ENCODE measurements at regions not wholly inside any gene's neighbourhood (a gene's known extent, or its start where the extent isn't known, plus 50 kb on each side); places are given as distances from the start of the nearest gene placed in this dataset.

DNA sequence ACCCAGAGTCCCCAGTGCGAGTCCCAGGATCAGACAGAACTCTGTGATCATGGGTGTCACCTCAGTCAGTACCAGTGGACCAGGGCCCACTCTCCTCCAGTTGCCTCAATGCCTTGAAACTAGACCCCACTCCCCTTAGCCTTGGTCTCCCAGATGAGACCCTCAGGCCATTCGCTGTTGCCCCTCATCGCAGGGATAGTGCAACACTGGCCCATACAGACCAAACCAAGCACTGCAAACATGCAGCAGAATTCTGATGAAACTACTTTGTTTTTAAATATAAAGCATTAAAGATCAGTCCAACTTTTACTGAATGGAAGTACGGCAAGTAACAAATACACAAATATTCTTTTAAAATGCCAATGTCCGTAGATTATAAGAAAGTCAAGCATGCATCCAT lies 101.2 kb upstream of the NT5E start:
- DNase-seq (no peak), ATAC-seq (ENCODE audit: poor library complexity) (no peak)
- no peaks in the 10 kb centered on the region for H3K36me3 Mint-ChIP-seq (ENCODE audit: low read depth)
- peaks cover 10% of the 10 kb centered on the region for H3K27me3 Mint-ChIP-seq
- Histone ChIP-seq H3K9me3 (ENCODE audit: control insufficient read depth in 1 of 2, insufficient read depth in 1 of 2, low read length in 2 of 2) (no peaks in the 10 kb centered on the region), H3K27me3 (ENCODE audit: control insufficient read depth in 1 of 2, insufficient read depth in 2 of 2, low read length in 2 of 2) (no peaks in the 10 kb centered on the region), H3K4me1 (ENCODE audit: insufficient read depth, low read length) (no peaks in the 10 kb centered on the region), H3K36me3 (ENCODE audit: insufficient read depth, low read length) (no peaks in the 10 kb centered on the region), H3K4me3 (ENCODE audit: low read length) (no peak overlapping the region), H3K27ac (ENCODE audit: low read depth in 1 of 2, low read length in 2 of 2) (no peak overlapping the region)
- no peaks in the 10 kb centered on the region for H3K9me3 Mint-ChIP-seq
- H3K27ac Mint-ChIP-seq: no peak overlapping the region
- ChIA-PET CTCF (no interaction called here), POLR2A (no interaction called here)
- TF ChIP-seq, protein P1, sequence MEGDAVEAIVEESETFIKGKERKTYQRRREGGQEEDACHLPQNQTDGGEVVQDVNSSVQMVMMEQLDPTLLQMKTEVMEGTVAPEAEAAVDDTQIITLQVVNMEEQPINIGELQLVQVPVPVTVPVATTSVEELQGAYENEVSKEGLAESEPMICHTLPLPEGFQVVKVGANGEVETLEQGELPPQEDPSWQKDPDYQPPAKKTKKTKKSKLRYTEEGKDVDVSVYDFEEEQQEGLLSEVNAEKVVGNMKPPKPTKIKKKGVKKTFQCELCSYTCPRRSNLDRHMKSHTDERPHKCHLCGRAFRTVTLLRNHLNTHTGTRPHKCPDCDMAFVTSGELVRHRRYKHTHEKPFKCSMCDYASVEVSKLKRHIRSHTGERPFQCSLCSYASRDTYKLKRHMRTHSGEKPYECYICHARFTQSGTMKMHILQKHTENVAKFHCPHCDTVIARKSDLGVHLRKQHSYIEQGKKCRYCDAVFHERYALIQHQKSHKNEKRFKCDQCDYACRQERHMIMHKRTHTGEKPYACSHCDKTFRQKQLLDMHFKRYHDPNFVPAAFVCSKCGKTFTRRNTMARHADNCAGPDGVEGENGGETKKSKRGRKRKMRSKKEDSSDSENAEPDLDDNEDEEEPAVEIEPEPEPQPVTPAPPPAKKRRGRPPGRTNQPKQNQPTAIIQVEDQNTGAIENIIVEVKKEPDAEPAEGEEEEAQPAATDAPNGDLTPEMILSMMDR (IDR thresholded peaks at IDR 0.05): peak; percentile 17
- intact Hi-C loops (cut with DNase I, micrococcal nuclease): no loop called here
- no peak overlapping the region for H3K4me3 Mint-ChIP-seq
- no peaks in the 10 kb centered on the region for H3K4me1 Mint-ChIP-seq (ENCODE audit: low read depth)

DNA sequence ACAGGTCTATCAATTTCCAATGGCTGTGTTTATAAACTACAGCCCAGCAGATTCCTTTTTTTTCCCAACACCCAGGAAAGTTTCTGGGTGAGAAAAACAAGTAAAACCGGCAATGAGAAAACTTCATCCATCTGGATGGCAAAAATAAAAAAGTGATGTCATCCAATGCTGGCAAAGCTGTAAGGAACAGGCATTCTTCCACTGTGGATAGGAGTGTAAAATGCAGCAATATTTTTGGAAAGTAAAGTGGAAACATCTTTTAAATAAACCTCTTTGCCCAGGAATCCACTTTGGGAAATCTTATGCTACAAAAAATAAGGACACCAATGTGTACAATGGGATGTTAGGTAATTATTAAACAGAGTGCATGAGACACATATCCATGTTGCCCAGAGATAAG lies 102.1 kb upstream of the NT5E start:
- Histone ChIP-seq H3K4me1 (ENCODE audit: insufficient read depth, low read length) (no peaks in the 10 kb centered on the region), H3K4me3 (ENCODE audit: low read length) (no peak overlapping the region), H3K9me3 (ENCODE audit: control insufficient read depth in 1 of 2, insufficient read depth in 1 of 2, low read length in 2 of 2) (no peaks in the 10 kb centered on the region), H3K27ac (ENCODE audit: low read depth in 1 of 2, low read length in 2 of 2) (no peak overlapping the region), H3K27me3 (ENCODE audit: control insufficient read depth in 1 of 2, insufficient read depth in 2 of 2, low read length in 2 of 2) (no peaks in the 10 kb centered on the region), H3K36me3 (ENCODE audit: insufficient read depth, low read length) (no peaks in the 10 kb centered on the region)
- intact Hi-C loops (cut with DNase I, micrococcal nuclease): no loop called here
- CTCF ChIA-PET: no interaction called here
- Mint-ChIP-seq H3K9me3 (no peaks in the 10 kb centered on the region), H3K27ac (no peak overlapping the region), H3K4me1 (ENCODE audit: low read depth) (no peaks in the 10 kb centered on the region), H3K36me3 (ENCODE audit: low read depth) (no peaks in the 10 kb centered on the region), H3K4me3 (no peak overlapping the region), H3K27me3 (peaks cover 17% of the 10 kb centered on the region)
- POLR2A ChIA-PET: no interaction called here
- TF ChIP-seq, protein P1 (IDR thresholded peaks at IDR 0.05): no peak
- no peak for ATAC-seq (ENCODE audit: poor library complexity)
- no peak for DNase-seq

DNA sequence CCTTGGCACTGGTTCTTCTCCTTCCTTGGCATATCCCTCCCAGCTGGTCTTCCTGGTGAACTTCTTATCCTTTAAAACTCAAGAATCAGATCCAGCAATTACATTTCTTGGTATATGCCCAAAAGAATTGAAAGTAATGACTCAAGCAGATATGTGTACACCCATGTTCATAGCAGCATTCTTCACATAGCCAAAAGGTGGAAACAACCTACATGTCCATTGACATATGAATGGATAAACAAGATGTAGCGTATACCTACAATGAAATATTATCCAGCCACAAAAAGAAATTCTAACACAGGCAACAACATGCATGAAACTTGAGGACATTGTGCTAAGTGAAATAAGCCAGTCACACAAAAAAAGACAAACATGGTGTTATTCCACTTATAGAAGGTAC lies 103.7 kb upstream of the NT5E start:
- no peak for DNase-seq
- Histone ChIP-seq H3K4me1 (ENCODE audit: insufficient read depth, low read length) (no peaks in the 10 kb centered on the region), H3K27ac (ENCODE audit: low read depth in 1 of 2, low read length in 2 of 2) (no peak overlapping the region), H3K4me3 (ENCODE audit: low read length) (no peak overlapping the region), H3K9me3 (ENCODE audit: control insufficient read depth in 1 of 2, insufficient read depth in 1 of 2, low read length in 2 of 2) (no peaks in the 10 kb centered on the region), H3K36me3 (ENCODE audit: insufficient read depth, low read length) (no peaks in the 10 kb centered on the region), H3K27me3 (ENCODE audit: control insufficient read depth in 1 of 2, insufficient read depth in 2 of 2, low read length in 2 of 2) (no peaks in the 10 kb centered on the region)
- no peak for ATAC-seq (ENCODE audit: poor library complexity)
- no peaks in the 10 kb centered on the region for H3K36me3 Mint-ChIP-seq (ENCODE audit: low read depth)
- no peak overlapping the region for H3K4me3 Mint-ChIP-seq
- TF ChIP-seq, protein P1 (IDR thresholded peaks at IDR 0.05): no peak
- ChIA-PET CTCF (interaction anchor here (0.9 kb wide), 1 partner anchor 23 kb away, joined by 3 read pairs; no protein-coding TSS in a partner anchor), POLR2A (no interaction called here)
- no peak overlapping the region for H3K27ac Mint-ChIP-seq
- H3K4me1 Mint-ChIP-seq (ENCODE audit: low read depth): no peaks in the 10 kb centered on the region
- intact Hi-C loops (cut with DNase I, micrococcal nuclease): no loop called here
- H3K27me3 Mint-ChIP-seq: peaks cover 29% of the 10 kb centered on the region
- no peaks in the 10 kb centered on the region for H3K9me3 Mint-ChIP-seq

Measured in CD4-positive, alpha-beta T cell (primary cell).